ENCODE measurements at regions not wholly inside any gene's neighbourhood (a gene's known extent, or its start where the extent isn't known, plus 50 kb on each side); places are given as distances from the start of the nearest gene placed in this dataset.

GRCh38 chr6:15066089-15066758 lies 179.6 kb upstream of the JARID2 start:
- H3K4me3 ChIP-seq, result no peak overlapping the region
- intact Hi-C loops (cut with micrococcal nuclease), result no loop called here
- no peaks in the 10 kb centered on the region for H3K36me3 ChIP-seq
- TF ChIP-seq, protein P1, sequence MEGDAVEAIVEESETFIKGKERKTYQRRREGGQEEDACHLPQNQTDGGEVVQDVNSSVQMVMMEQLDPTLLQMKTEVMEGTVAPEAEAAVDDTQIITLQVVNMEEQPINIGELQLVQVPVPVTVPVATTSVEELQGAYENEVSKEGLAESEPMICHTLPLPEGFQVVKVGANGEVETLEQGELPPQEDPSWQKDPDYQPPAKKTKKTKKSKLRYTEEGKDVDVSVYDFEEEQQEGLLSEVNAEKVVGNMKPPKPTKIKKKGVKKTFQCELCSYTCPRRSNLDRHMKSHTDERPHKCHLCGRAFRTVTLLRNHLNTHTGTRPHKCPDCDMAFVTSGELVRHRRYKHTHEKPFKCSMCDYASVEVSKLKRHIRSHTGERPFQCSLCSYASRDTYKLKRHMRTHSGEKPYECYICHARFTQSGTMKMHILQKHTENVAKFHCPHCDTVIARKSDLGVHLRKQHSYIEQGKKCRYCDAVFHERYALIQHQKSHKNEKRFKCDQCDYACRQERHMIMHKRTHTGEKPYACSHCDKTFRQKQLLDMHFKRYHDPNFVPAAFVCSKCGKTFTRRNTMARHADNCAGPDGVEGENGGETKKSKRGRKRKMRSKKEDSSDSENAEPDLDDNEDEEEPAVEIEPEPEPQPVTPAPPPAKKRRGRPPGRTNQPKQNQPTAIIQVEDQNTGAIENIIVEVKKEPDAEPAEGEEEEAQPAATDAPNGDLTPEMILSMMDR (IDR thresholded peaks at IDR 0.05; ENCODE audit: borderline replicate concordance), result no peak
- peak overlapping the region; percentile 47 for H3K27ac ChIP-seq (replicated peaks)
- no peak for DNase-seq
- H3K4me1 ChIP-seq, result peaks cover 32% of the 10 kb centered on the region
- no peaks in the 10 kb centered on the region for H3K9me3 ChIP-seq (replicated peaks)
- H3K27me3 ChIP-seq (ENCODE audit: low read depth), result no peaks in the 10 kb centered on the region

DNA sequence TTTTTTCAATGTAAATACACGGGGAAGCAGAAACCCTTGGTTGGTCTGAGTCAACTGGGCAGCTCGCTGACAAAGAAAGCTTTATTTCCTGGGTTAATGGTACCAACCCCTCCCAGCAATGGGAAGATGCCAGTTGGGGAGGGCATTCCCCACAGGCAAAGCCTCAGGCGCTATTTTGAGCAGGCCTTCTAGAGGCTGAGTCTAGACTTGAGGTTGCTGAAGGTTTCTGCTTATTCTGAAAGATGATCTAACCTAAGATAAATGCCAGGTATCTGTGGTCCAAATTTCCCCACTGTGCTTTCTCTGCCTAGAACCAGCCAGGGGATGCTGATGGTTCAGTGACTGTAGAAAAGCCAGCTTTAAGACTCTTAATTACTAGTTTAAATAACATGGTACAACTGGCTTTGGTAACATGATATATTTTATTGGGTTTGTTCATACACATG lies 172.5 kb upstream of the JARID2 start:
- H3K9me3 ChIP-seq (replicated peaks), result no peaks in the 10 kb centered on the region
- intact Hi-C loops (cut with micrococcal nuclease), result no loop called here
- H3K36me3 ChIP-seq, result no peaks in the 10 kb centered on the region
- TF ChIP-seq, protein P1 (IDR thresholded peaks at IDR 0.05; ENCODE audit: borderline replicate concordance), result no peak
- no peaks in the 10 kb centered on the region for H3K27me3 ChIP-seq (ENCODE audit: low read depth)
- no peak overlapping the region for H3K4me3 ChIP-seq
- no peak for DNase-seq
- H3K27ac ChIP-seq (replicated peaks), result no peak overlapping the region
- H3K4me1 ChIP-seq, result no peaks in the 10 kb centered on the region

- Histone ChIP-seq H3K9me3 (replicated peaks) (no peaks in the 10 kb centered on the region), H3K4me3 (no peak overlapping the region), H3K27ac (replicated peaks) (no peak overlapping the region), H3K27me3 (ENCODE audit: low read depth) (no peaks in the 10 kb centered on the region), H3K36me3 (no peaks in the 10 kb centered on the region), H3K4me1 (no peaks in the 10 kb centered on the region)
- TF ChIP-seq, protein P1 (IDR thresholded peaks at IDR 0.05; ENCODE audit: borderline replicate concordance), result no peak
- no peak for DNase-seq
- intact Hi-C loops (cut with micrococcal nuclease), result no loop called here
These were observed 171.9 kb upstream of the JARID2 start for GRCh38 chr6:15073883-15074465.

DNA sequence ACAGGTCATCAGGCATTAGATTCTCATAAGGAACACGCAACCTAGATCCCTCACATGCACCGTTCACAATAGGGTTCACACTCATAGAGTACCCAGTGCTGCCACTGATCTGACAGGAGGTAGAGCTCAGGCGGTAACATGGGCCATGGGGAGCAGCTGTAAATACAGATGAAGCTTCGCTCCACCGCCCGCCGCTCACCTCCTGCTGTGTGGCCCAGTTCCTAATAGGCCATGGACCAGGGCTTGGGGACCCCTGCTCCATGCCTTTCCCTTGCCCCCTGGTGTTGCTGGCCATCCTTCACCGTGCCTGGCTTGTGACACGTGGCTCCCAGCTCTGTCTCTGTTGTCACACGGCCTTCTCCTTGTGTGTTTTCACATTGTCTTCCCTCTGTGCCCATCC lies 171.1 kb upstream of the JARID2 start:
- no peak for DNase-seq
- TF ChIP-seq, protein P1 (IDR thresholded peaks at IDR 0.05; ENCODE audit: borderline replicate concordance), result no peak
- Histone ChIP-seq H3K4me1 (no peaks in the 10 kb centered on the region), H3K27ac (replicated peaks) (no peak overlapping the region), H3K36me3 (no peaks in the 10 kb centered on the region), H3K9me3 (replicated peaks) (no peaks in the 10 kb centered on the region), H3K4me3 (no peak overlapping the region), H3K27me3 (ENCODE audit: low read depth) (no peaks in the 10 kb centered on the region)
- intact Hi-C loops (cut with micrococcal nuclease), result no loop called here

- H3K27me3 ChIP-seq (ENCODE audit: low read depth), result no peaks in the 10 kb centered on the region
- no peak overlapping the region for H3K27ac ChIP-seq (replicated peaks)
- H3K36me3 ChIP-seq, result no peaks in the 10 kb centered on the region
- TF ChIP-seq, protein P1 (IDR thresholded peaks at IDR 0.05; ENCODE audit: borderline replicate concordance), result no peak
- intact Hi-C loops (cut with micrococcal nuclease), result no loop called here
- DNase-seq, result no peak
- H3K4me3 ChIP-seq, result no peak overlapping the region
- H3K9me3 ChIP-seq (replicated peaks), result no peaks in the 10 kb centered on the region
- no peaks in the 10 kb centered on the region for H3K4me1 ChIP-seq
These were observed 169.3 kb upstream of the JARID2 start for GRCh38 chr6:15076565-15076964.
